Body of pancreas (tissue), 4 donors: ENCODE measurements at regions not wholly inside any gene's neighbourhood (a gene's known extent, or its start where the extent isn't known, plus 50 kb on each side); places are given as distances from the start of the nearest gene placed in this dataset.

Experiments
- ATAC-seq: fragments of 150-250 bp; one replicate; pipeline ENCODE4 v1.9.1; 2016
- DNase-seq, 4 donors: peaks; one replicate each; pipeline ENCODE4 v3.0.0-alpha.2; 2019
- H3K27ac ChIP-seq, 4 donors: fragments of 200-600 bp; sonication (generic); 1 replicate in 3 of 4; 2 replicates in 1 of 4; pipeline versions ENCODE4 v1.5.1 to v1.6.1; 2016 to 2019; ENCODE audit warnings: mild to moderate bottlenecking in 1 of 4, mixed read lengths in 1 of 4, moderate library complexity in 1 of 4
- H3K27me3 ChIP-seq, 2 donors: fragments of 200-600 bp; sonication (generic); one replicate each; pipeline ENCODE4 v1.6.0; 2016; ENCODE audit warnings: mild to moderate bottlenecking in 1 of 2
- H3K36me3 ChIP-seq, 2 donors: fragments of 200-600 bp; sonication (generic); replicated peaks in 1 of 2; 2 replicates each; pipeline ENCODE4 v1.5.1; 2016; ENCODE audit warnings: low read depth in 2 of 2; ENCODE audit not compliant: insufficient read depth in 1 of 2
- H3K4me1 ChIP-seq: fragments of 200-600 bp; sonication (generic); one replicate; pipeline ENCODE4 v1.6.0; 2016
- H3K4me3 ChIP-seq, 2 donors: fragments of 200-600 bp; sonication (generic); 1 replicate in 1 of 2; 2 replicates in 1 of 2; pipeline ENCODE4 v1.5.1; 2016 to 2019
- H3K9me3 ChIP-seq, 3 donors: fragments of 200-600 bp; sonication (generic); 1 replicate in 2 of 3; 2 replicates in 1 of 3; pipeline ENCODE4 v1.5.1; 2016
- POLR2A ChIP-seq, 3 donors: fragments of 450-650 bp; IDR thresholded peaks; one replicate each; pipeline ENCODE4 v1.6.1; 2016; ENCODE audit warnings: antibody characterized with exemption in 3 of 3, mild to moderate bottlenecking in 2 of 3
- WGBS, 2 donors: methylation state at CpG; one replicate each; pipeline ENCODE4 v1.1.5; 2017; 5-methylcytosine and 5-hydroxymethylcytosine counted together
- intact Hi-C: fragments of 100-400 bp; cut with DNase I; formaldehyde crosslinking; loops from one replicate; pipeline ENCODE4 v1.15.1; 2023
- TF ChIP-seq, protein P1 (sequence below), 7 experiments: fragments of 450-650 bp in 4 of 7; fragments of 200-600 bp in 3 of 7; sonication (generic) in 3 of 7; IDR thresholded peaks; one replicate each; pipeline ENCODE4 v1.5.1; 2016 to 2019; ENCODE audit warnings: antibody characterized with exemption in 7 of 7

- intact Hi-C loops: no loop called here
- ATAC-seq: no peak
- no peaks in the 10 kb centered on the region for H3K36me3 ChIP-seq
- H3K4me3 ChIP-seq: no peak overlapping the region
- DNase-seq: no peak
- no peak overlapping the region for H3K27ac ChIP-seq
- TF ChIP-seq, protein P1, sequence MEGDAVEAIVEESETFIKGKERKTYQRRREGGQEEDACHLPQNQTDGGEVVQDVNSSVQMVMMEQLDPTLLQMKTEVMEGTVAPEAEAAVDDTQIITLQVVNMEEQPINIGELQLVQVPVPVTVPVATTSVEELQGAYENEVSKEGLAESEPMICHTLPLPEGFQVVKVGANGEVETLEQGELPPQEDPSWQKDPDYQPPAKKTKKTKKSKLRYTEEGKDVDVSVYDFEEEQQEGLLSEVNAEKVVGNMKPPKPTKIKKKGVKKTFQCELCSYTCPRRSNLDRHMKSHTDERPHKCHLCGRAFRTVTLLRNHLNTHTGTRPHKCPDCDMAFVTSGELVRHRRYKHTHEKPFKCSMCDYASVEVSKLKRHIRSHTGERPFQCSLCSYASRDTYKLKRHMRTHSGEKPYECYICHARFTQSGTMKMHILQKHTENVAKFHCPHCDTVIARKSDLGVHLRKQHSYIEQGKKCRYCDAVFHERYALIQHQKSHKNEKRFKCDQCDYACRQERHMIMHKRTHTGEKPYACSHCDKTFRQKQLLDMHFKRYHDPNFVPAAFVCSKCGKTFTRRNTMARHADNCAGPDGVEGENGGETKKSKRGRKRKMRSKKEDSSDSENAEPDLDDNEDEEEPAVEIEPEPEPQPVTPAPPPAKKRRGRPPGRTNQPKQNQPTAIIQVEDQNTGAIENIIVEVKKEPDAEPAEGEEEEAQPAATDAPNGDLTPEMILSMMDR (IDR thresholded peaks at IDR 0.05): no peak
- TF ChIP-seq POLR2A (IDR thresholded peaks at IDR 0.05): no peak
- H3K4me1 ChIP-seq: no peaks in the 10 kb centered on the region
- H3K27me3 ChIP-seq: no peaks in the 10 kb centered on the region
- WGBS, 2 donors: 66 to 72% methylated on average over 9 of the region's 9 CpGs
- no peaks in the 10 kb centered on the region for H3K9me3 ChIP-seq
These were observed 2078.4 kb downstream of the PCDH7 start for GRCh38 chr4:32798471-32799159.

DNA sequence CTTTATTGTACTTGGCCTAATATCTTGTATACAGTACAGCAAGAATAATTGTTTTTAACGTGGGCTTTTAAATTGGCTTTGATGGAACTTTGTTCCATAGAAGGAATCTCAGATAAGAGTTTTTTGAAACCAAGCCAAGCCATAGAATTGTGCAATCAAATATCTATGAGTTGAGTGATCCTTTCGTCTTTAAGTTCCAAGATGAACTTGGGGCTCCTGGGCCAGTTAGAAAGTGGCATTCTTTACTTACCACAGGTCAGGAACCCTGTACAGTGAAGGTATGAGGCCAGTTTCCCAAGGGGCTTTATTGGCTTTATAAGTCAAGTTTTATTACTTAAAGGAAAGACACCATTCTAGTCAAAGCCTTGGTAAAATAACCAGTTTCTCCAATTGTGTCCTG is 2104.2 kb downstream of the PCDH7 start:
- WGBS, 2 donors: 11 to 18% methylated on average over 2 of the region's 2 CpGs
- H3K36me3 ChIP-seq: no peaks in the 10 kb centered on the region
- no peak overlapping the region for H3K4me3 ChIP-seq
- no peaks in the 10 kb centered on the region for H3K9me3 ChIP-seq
- DNase-seq (no peak), ATAC-seq (no peak)
- H3K27me3 ChIP-seq: no peaks in the 10 kb centered on the region
- TF ChIP-seq, protein P1 (IDR thresholded peaks at IDR 0.05): no peak
- no peak for TF ChIP-seq POLR2A (IDR thresholded peaks at IDR 0.05)
- H3K4me1 ChIP-seq: no peaks in the 10 kb centered on the region
- intact Hi-C loops: no loop called here
- no peak overlapping the region for H3K27ac ChIP-seq

- Histone ChIP-seq H3K27me3 (no peaks in the 10 kb centered on the region), H3K27ac (no peak overlapping the region), H3K36me3 (no peaks in the 10 kb centered on the region), H3K9me3 (no peaks in the 10 kb centered on the region), H3K4me3 (no peak overlapping the region), H3K4me1 (no peaks in the 10 kb centered on the region)
- ATAC-seq (no peak), DNase-seq (no peak)
- no peak for TF ChIP-seq POLR2A (IDR thresholded peaks at IDR 0.05)
- TF ChIP-seq, protein P1 (IDR thresholded peaks at IDR 0.05): no peak
- WGBS, 2 donors: 84 to 85% methylated on average over 3 of the region's 3 CpGs
- intact Hi-C loops: no loop called here
These were observed 2106.0 kb downstream of the PCDH7 start for GRCh38 chr4:32826169-32826568.

DNA sequence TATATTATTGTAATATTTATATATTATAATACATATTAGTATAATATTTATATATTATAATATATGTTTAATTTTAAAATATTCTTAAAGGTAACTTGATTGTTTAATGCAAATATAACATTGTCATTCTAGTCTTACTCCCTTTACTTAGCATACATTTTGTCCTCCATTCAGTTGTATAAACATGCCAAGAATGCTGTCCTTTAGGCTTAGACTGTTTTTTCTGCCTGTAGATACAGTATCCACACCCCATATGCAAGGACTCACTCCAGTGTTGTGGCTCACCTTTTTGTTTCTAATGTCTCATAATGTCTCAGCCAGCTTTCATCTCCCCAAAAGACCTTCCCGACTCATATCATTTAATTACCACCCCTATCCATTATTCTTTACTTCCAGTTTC is 2110.0 kb downstream of the PCDH7 start:
- no peak for ATAC-seq
- TF ChIP-seq, protein P1 (IDR thresholded peaks at IDR 0.05): no peak

DNA sequence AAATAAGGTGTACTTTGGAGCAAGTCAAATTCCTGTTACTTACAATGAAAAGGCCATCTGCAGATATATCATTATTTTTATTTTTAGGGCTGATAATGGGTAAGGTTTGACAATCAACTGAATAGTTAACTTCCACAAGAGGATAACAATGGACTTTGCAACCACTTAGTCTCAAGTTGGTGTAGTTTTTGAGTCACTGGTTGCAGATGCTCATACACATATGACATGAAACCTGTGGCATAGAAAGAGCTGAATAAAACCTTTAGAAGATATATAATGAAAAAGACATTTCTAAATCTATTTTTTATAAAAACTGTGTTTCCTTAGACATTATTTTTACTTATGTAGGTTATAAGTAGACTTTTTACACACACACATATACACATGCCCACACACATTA is 2110.9 kb downstream of the PCDH7 start:
- no peaks in the 10 kb centered on the region for H3K9me3 ChIP-seq
- H3K27ac ChIP-seq: no peak overlapping the region
- no peaks in the 10 kb centered on the region for H3K36me3 ChIP-seq
- no peaks in the 10 kb centered on the region for H3K4me1 ChIP-seq
- TF ChIP-seq, protein P1 (IDR thresholded peaks at IDR 0.05): no peak
- TF ChIP-seq POLR2A (IDR thresholded peaks at IDR 0.05): no peak
- ATAC-seq (no peak), DNase-seq (no peak)
- intact Hi-C loops: no loop called here
- no peaks in the 10 kb centered on the region for H3K27me3 ChIP-seq
- no peak overlapping the region for H3K4me3 ChIP-seq

More for the DNA sequence above, 2110.0 kb downstream of the PCDH7 start:
- Histone ChIP-seq H3K9me3 (no peaks in the 10 kb centered on the region), H3K27me3 (no peaks in the 10 kb centered on the region), H3K36me3 (no peaks in the 10 kb centered on the region), H3K4me3 (no peak overlapping the region), H3K27ac (no peak overlapping the region), H3K4me1 (no peaks in the 10 kb centered on the region)
- 65 to 75% methylated on average over 1 of the region's 1 CpG for WGBS, 2 donors
- no peak for DNase-seq
- intact Hi-C loops: no loop called here
